ENCODE measurements at regions not wholly inside any gene's neighbourhood (a gene's known extent, or its start where the extent isn't known, plus 50 kb on each side); places are given as distances from the start of the nearest gene placed in this dataset.

DNA sequence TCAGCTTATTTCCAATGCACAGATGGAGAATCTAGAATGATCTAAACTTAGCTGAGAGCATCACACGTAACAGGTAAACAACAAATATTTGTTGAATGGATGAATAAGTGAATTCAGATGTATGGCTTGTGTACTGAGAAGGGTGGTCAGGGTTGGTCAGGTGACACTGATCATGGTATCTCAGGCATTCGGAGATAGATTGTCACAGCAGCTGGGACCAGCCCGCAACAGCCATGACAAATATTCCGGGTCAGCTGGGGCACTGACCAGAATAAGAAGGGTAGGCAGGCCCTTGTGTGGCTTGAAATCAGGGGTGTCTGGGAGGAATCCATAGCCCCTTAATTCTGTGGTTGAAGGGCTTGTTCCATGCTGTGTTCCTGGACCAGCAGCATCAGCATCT lies 159.4 kb upstream of the ARX start:
- Histone ChIP-seq H3F3A (replicated peaks; ENCODE audit: insufficient read depth) (no peaks in the 10 kb centered on the region), H4K20me1 (ENCODE audit: insufficient read depth) (no peaks in the 10 kb centered on the region), H3K9me2 (no peaks in the 10 kb centered on the region), H3K36me3 (replicated peaks in 1 of 2; ENCODE audit: control insufficient read depth in 1 of 2, insufficient read depth in 2 of 2, low read length in 1 of 2) (no peaks in the 10 kb centered on the region), H3K27ac (ENCODE audit: low read depth in 2 of 2, low read length in 1 of 2) (no peak overlapping the region), H3K4me3 (ENCODE audit: low read depth in 2 of 2, low read length in 1 of 2) (no peak overlapping the region), H3K79me2 (ENCODE audit: insufficient read depth) (no peaks in the 10 kb centered on the region), H2AFZ (ENCODE audit: low read depth) (no peak overlapping the region), H3K9ac (no peak overlapping the region), H3K27me3 (ENCODE audit: insufficient read depth) (0 out of 2 replicates have a peak, but pooled peaks cover 5% of the 10 kb centered on the region), H3K4me2 (no peak overlapping the region), H3K4me1 (ENCODE audit: control insufficient read depth in 1 of 2, insufficient read depth in 2 of 2, low read depth in 1 of 2, low read length in 1 of 2) (no peaks in the 10 kb centered on the region), H3K9me3 (no peaks in the 10 kb centered on the region)
- no peak for DNase-seq
- CTCF ChIA-PET = interaction anchor here (3.2 kb wide), 1 partner anchor 31 kb away, joined by 7 read pairs; no protein-coding TSS in a partner anchor
- TF ChIP-seq ELF1 (IDR thresholded peaks at IDR 0.05) = no peak
- POLR2A ChIA-PET = no interaction called here
- 20% methylated on average over 4 of the region's 4 CpGs for WGBS (ENCODE audit: low lambda C conversion rate)

DNA sequence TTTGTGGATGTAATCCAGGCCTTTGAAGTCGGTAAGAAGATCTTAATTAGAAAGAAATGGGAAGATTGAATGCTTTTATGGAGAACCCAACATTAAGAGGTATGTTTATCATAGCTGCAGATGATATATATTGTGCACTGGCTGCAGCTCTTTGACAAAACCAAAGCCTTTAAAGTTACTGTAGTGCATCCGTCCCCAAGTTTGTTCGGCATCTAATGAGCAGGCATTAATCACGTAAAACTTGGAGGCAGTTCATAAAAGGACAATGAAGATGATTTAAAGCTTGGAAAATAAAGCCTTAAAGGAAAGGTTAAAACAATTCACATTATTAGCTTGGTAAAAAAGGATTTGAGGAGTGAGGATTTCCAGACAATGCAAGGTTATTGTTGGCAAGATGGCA lies 150.8 kb upstream of the ARX start:
- TF ChIP-seq NFIC (IDR thresholded peaks at IDR 0.05; ENCODE audit: borderline replicate concordance) = no peak
- TF ChIP-seq MXI1 (IDR thresholded peaks at IDR 0.05; ENCODE audit: low read depth, low read length) = no peak
- TF ChIP-seq GABPA (IDR thresholded peaks at IDR 0.05; ENCODE audit: low read depth) = no peak
- no peak for TF ChIP-seq RCOR1 (IDR thresholded peaks at IDR 0.05; ENCODE audit: low read length)
- TF ChIP-seq, protein P1, sequence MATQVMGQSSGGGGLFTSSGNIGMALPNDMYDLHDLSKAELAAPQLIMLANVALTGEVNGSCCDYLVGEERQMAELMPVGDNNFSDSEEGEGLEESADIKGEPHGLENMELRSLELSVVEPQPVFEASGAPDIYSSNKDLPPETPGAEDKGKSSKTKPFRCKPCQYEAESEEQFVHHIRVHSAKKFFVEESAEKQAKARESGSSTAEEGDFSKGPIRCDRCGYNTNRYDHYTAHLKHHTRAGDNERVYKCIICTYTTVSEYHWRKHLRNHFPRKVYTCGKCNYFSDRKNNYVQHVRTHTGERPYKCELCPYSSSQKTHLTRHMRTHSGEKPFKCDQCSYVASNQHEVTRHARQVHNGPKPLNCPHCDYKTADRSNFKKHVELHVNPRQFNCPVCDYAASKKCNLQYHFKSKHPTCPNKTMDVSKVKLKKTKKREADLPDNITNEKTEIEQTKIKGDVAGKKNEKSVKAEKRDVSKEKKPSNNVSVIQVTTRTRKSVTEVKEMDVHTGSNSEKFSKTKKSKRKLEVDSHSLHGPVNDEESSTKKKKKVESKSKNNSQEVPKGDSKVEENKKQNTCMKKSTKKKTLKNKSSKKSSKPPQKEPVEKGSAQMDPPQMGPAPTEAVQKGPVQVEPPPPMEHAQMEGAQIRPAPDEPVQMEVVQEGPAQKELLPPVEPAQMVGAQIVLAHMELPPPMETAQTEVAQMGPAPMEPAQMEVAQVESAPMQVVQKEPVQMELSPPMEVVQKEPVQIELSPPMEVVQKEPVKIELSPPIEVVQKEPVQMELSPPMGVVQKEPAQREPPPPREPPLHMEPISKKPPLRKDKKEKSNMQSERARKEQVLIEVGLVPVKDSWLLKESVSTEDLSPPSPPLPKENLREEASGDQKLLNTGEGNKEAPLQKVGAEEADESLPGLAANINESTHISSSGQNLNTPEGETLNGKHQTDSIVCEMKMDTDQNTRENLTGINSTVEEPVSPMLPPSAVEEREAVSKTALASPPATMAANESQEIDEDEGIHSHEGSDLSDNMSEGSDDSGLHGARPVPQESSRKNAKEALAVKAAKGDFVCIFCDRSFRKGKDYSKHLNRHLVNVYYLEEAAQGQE (IDR thresholded peaks at IDR 0.05; ENCODE audit: low read depth, low read length) = no peak
- TF ChIP-seq, protein P2, sequence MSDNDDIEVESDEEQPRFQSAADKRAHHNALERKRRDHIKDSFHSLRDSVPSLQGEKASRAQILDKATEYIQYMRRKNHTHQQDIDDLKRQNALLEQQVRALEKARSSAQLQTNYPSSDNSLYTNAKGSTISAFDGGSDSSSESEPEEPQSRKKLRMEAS (IDR thresholded peaks at IDR 0.05; ENCODE audit: low read depth) = no peak
- TF ChIP-seq, protein P3, sequence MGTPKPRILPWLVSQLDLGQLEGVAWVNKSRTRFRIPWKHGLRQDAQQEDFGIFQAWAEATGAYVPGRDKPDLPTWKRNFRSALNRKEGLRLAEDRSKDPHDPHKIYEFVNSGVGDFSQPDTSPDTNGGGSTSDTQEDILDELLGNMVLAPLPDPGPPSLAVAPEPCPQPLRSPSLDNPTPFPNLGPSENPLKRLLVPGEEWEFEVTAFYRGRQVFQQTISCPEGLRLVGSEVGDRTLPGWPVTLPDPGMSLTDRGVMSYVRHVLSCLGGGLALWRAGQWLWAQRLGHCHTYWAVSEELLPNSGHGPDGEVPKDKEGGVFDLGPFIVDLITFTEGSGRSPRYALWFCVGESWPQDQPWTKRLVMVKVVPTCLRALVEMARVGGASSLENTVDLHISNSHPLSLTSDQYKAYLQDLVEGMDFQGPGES (IDR thresholded peaks at IDR 0.05; ENCODE audit: low read depth, low read length) = no peak
- TF ChIP-seq, protein P4, sequence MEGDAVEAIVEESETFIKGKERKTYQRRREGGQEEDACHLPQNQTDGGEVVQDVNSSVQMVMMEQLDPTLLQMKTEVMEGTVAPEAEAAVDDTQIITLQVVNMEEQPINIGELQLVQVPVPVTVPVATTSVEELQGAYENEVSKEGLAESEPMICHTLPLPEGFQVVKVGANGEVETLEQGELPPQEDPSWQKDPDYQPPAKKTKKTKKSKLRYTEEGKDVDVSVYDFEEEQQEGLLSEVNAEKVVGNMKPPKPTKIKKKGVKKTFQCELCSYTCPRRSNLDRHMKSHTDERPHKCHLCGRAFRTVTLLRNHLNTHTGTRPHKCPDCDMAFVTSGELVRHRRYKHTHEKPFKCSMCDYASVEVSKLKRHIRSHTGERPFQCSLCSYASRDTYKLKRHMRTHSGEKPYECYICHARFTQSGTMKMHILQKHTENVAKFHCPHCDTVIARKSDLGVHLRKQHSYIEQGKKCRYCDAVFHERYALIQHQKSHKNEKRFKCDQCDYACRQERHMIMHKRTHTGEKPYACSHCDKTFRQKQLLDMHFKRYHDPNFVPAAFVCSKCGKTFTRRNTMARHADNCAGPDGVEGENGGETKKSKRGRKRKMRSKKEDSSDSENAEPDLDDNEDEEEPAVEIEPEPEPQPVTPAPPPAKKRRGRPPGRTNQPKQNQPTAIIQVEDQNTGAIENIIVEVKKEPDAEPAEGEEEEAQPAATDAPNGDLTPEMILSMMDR (IDR thresholded peaks at IDR 0.05) = no peak
- TF ChIP-seq SMC3 (IDR thresholded peaks at IDR 0.05; ENCODE audit: low read depth, low read length) = no peak
- TF ChIP-seq, protein P5, sequence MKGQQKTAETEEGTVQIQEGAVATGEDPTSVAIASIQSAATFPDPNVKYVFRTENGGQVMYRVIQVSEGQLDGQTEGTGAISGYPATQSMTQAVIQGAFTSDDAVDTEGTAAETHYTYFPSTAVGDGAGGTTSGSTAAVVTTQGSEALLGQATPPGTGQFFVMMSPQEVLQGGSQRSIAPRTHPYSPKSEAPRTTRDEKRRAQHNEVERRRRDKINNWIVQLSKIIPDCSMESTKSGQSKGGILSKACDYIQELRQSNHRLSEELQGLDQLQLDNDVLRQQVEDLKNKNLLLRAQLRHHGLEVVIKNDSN (IDR thresholded peaks at IDR 0.05; ENCODE audit: borderline replicate concordance, low read depth) = no peak
- no peak for TF ChIP-seq FOXJ3 (CRISPR knock-in tag; IDR thresholded peaks at IDR 0.05)
- no peak for TF ChIP-seq SIN3A (IDR thresholded peaks at IDR 0.05; ENCODE audit: borderline replicate concordance, low read depth, low read length)
- TF ChIP-seq, protein P6, sequence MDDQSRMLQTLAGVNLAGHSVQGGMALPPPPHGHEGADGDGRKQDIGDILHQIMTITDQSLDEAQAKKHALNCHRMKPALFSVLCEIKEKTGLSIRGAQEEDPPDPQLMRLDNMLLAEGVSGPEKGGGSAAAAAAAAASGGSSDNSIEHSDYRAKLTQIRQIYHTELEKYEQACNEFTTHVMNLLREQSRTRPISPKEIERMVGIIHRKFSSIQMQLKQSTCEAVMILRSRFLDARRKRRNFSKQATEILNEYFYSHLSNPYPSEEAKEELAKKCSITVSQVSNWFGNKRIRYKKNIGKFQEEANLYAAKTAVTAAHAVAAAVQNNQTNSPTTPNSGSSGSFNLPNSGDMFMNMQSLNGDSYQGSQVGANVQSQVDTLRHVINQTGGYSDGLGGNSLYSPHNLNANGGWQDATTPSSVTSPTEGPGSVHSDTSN (IDR thresholded peaks at IDR 0.05) = no peak
- no peak for TF ChIP-seq EP300 (IDR thresholded peaks at IDR 0.05; ENCODE audit: borderline replicate concordance in 1 of 2, low read depth in 1 of 2, low read length in 1 of 2)
- TF ChIP-seq JUND (IDR thresholded peaks at IDR 0.05) = no peak

More for the DNA sequence above, 150.8 kb upstream of the ARX start:
- Histone ChIP-seq H3K79me2 (ENCODE audit: insufficient read depth) (no peaks in the 10 kb centered on the region), H2AFZ (ENCODE audit: low read depth) (no peak overlapping the region), H3K9ac (no peak overlapping the region), H3F3A (replicated peaks; ENCODE audit: insufficient read depth) (no peaks in the 10 kb centered on the region), H3K36me3 (replicated peaks in 1 of 2; ENCODE audit: control insufficient read depth in 1 of 2, insufficient read depth in 2 of 2, low read length in 1 of 2) (no peaks in the 10 kb centered on the region), H3K27me3 (ENCODE audit: insufficient read depth) (no peaks in the 10 kb centered on the region), H4K20me1 (ENCODE audit: insufficient read depth) (no peaks in the 10 kb centered on the region), H3K9me2 (no peaks in the 10 kb centered on the region), H3K27ac (ENCODE audit: low read depth in 2 of 2, low read length in 1 of 2) (no peak overlapping the region), H3K4me3 (ENCODE audit: low read depth in 2 of 2, low read length in 1 of 2) (no peak overlapping the region), H3K9me3 (no peaks in the 10 kb centered on the region), H3K4me1 (ENCODE audit: control insufficient read depth in 1 of 2, insufficient read depth in 2 of 2, low read depth in 1 of 2, low read length in 1 of 2) (no peaks in the 10 kb centered on the region), H3K4me2 (no peak overlapping the region)
- ChIA-PET CTCF (interaction anchor here (4.4 kb wide), 1 partner anchor 22 kb away, joined by 17 read pairs; no protein-coding TSS in a partner anchor), POLR2A (no interaction called here)
- WGBS (ENCODE audit: low lambda C conversion rate) = 20% methylated on average over 4 of the region's 4 CpGs
- DNase-seq = no peak
